SU-DHL-6 (cell line): ENCODE measurements at regions not wholly inside any gene's neighbourhood (a gene's known extent, or its start where the extent isn't known, plus 50 kb on each side); places are given as distances from the start of the nearest gene placed in this dataset.

Experiments used
- H2AFZ ChIP-seq: fragments of 200-600 bp; sonication (generic); 2 replicates; pipeline ENCODE4 v1.6.1; 2014; ENCODE audit warnings: low read depth, mild to moderate bottlenecking, moderate library complexity, mixed read lengths, antibody characterized with exemption, low read length; ENCODE audit not compliant: severe bottlenecking
- H3F3A ChIP-seq: fragments of 200-600 bp; shearing (Covaris generic); 2 replicates; pipeline ENCODE4 v1.6.0; 2016; ENCODE audit warnings: antibody characterized with exemption, mild to moderate bottlenecking; ENCODE audit not compliant: insufficient read depth
- H3K27ac ChIP-seq: fragments of 200-600 bp; sonication (generic); 2 replicates; pipeline ENCODE4 v1.5.1; 2016; ENCODE audit warnings: low read depth, mild to moderate bottlenecking, low read length, moderate library complexity, mixed read lengths
- H3K27me3 ChIP-seq: fragments of 200-600 bp; sonication (generic), shearing (Covaris generic); 2 replicates; pipeline ENCODE4 v1.6.0; 2014; ENCODE audit warnings: mild to moderate bottlenecking, low read length
- H3K36me3 ChIP-seq: fragments of 200-600 bp; sonication (generic); 2 replicates; pipeline ENCODE4 v1.6.1; 2014; ENCODE audit warnings: mild to moderate bottlenecking, low read length, mixed read lengths
- H3K4me2 ChIP-seq: fragments of 300-600, 200-600 bp; shearing (Covaris generic), sonication (generic); 2 replicates; pipeline ENCODE4 v1.6.0; 2014; ENCODE audit warnings: low read length, low read depth, mild to moderate bottlenecking; ENCODE audit not compliant: poor library complexity, severe bottlenecking
- H3K4me3 ChIP-seq: fragments of 200-600 bp; sonication (generic); 2 replicates; pipeline ENCODE4 v1.5.1; 2014; ENCODE audit warnings: antibody characterized with exemption, low read length, mild to moderate bottlenecking, mixed read lengths; ENCODE audit not compliant: insufficient read depth, poor library complexity, severe bottlenecking
- H3K79me2 ChIP-seq: fragments of 200-600 bp; sonication (generic); 2 replicates; pipeline ENCODE4 v1.6.1; 2014; ENCODE audit warnings: mild to moderate bottlenecking, low read length, moderate library complexity; ENCODE audit not compliant: insufficient read depth
- H3K9ac ChIP-seq: fragments of 200-600 bp; sonication (generic); 2 replicates; pipeline ENCODE4 v1.7.0; 2014; ENCODE audit warnings: mild to moderate bottlenecking, low read length
- H3K9me2 ChIP-seq: fragments of 200-600 bp; sonication (generic); replicated peaks from 2 replicates; pipeline ENCODE4 v1.6.1; 2014; ENCODE audit warnings: low read length; ENCODE audit not compliant: insufficient read depth
- H3K9me3 ChIP-seq: fragments of 200-600 bp; sonication (generic); 2 replicates; pipeline ENCODE4 v1.6.1; 2014; ENCODE audit warnings: low read length, mixed read lengths; ENCODE audit not compliant: insufficient read depth
- H4K20me1 ChIP-seq: fragments of 200-600 bp; sonication (generic); 2 replicates; pipeline ENCODE4 v1.6.1; 2014; ENCODE audit warnings: low read depth, mild to moderate bottlenecking, antibody characterized with exemption, low read length, moderate library complexity, mixed read lengths
- CTCF ChIP-seq: fragments of 200-600 bp; sonication (generic); IDR thresholded peaks from one replicate; pipeline ENCODE4 v1.5.1; 2017; ENCODE audit warnings: antibody characterized with exemption, mild to moderate bottlenecking, low read length, moderate library complexity; ENCODE audit not compliant: insufficient read depth, poor library complexity, severe bottlenecking
- EZH2phosphoT487 ChIP-seq: fragments of 200-600 bp; sonication (generic), shearing (Covaris generic); conservative IDR thresholded peaks from 2 replicates; pipeline ENCODE4 v1.6.1; 2018; ENCODE audit warnings: mild to moderate bottlenecking, antibody characterized with exemption, low read length, moderate library complexity, mixed read lengths

GRCh38 chr19:30997222-30997621, 352.0 kb downstream of the TSHZ3 start:
- Histone ChIP-seq H3K4me3 (no peak overlapping the region), H2AFZ (no peak overlapping the region), H3K36me3 (no peaks in the 10 kb centered on the region), H3K27me3 (no peaks in the 10 kb centered on the region), H3K79me2 (no peaks in the 10 kb centered on the region), H3K9me2 (no peaks in the 10 kb centered on the region), H3K9me3 (0 out of 2 replicates have a peak, but pooled peaks cover 4% of the 10 kb centered on the region), H3K4me2 (no peak overlapping the region), H4K20me1 (no peaks in the 10 kb centered on the region), H3K9ac (no peak overlapping the region), H3F3A (no peaks in the 10 kb centered on the region), H3K27ac (no peak overlapping the region)
- TF ChIP-seq EZH2phosphoT487: no peak
- TF ChIP-seq CTCF: no peak

GRCh38 chr19:30978639-30979038, 370.6 kb downstream of the TSHZ3 start:
- Histone ChIP-seq H3K9ac (no peak overlapping the region), H4K20me1 (no peaks in the 10 kb centered on the region), H3F3A (no peaks in the 10 kb centered on the region), H3K27me3 (no peaks in the 10 kb centered on the region), H3K4me2 (no peak overlapping the region), H3K79me2 (no peaks in the 10 kb centered on the region), H2AFZ (no peak overlapping the region), H3K27ac (no peak overlapping the region), H3K36me3 (no peaks in the 10 kb centered on the region), H3K9me3 (peaks cover 4% of the 10 kb centered on the region; the same call in 1 of the 2 replicates), H3K4me3 (no peak overlapping the region), H3K9me2 (no peaks in the 10 kb centered on the region)
- TF ChIP-seq CTCF: no peak
- no peak for TF ChIP-seq EZH2phosphoT487

GRCh38 chr19:30969591-30969990, 379.6 kb downstream of the TSHZ3 start:
- Histone ChIP-seq H3K4me3 (no peak overlapping the region), H3K9me3 (no peaks in the 10 kb centered on the region)

More at GRCh38 chr19:30969591-30969990, 379.6 kb downstream of the TSHZ3 start:
- no peaks in the 10 kb centered on the region for H3K27me3 ChIP-seq
- no peaks in the 10 kb centered on the region for H3K36me3 ChIP-seq
- TF ChIP-seq EZH2phosphoT487 (no peak), CTCF (no peak)
- no peak overlapping the region for H2AFZ ChIP-seq
- H3K9ac ChIP-seq: no peak overlapping the region
- no peak overlapping the region for H3K4me2 ChIP-seq
- no peaks in the 10 kb centered on the region for H4K20me1 ChIP-seq
- no peaks in the 10 kb centered on the region for H3K9me2 ChIP-seq
- H3F3A ChIP-seq: no peaks in the 10 kb centered on the region
- no peak overlapping the region for H3K27ac ChIP-seq
- no peaks in the 10 kb centered on the region for H3K79me2 ChIP-seq
